ENCODE measurements at regions not wholly inside any gene's neighbourhood (a gene's known extent, or its start where the extent isn't known, plus 50 kb on each side); places are given as distances from the start of the nearest gene placed in this dataset.

DNA sequence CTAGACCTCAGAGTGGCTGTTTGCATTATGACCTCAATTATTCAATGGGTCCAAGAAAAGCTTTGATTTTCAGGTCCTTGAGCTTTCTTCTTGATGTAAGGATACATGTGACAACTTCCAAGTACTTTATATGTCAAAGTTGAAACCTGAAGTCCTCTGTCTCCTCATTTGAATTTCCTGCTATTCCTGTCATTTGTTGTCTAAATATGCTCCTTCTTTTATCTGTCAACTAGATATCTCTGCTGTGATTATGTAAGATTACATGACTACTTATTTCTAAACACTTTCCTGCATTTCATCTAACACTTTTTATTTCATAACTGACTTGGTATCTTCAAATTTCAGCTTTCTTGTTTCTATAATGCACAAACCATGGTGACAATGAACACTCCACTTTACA is 670.0 kb upstream of the FAM174A start:
- Histone ChIP-seq H3K27me3 (replicated peaks in 1 of 4; ENCODE audit: control insufficient read depth in 3 of 4, extremely low read depth in 1 of 4, insufficient read depth in 3 of 4, low read length in 3 of 4) (no peaks in the 10 kb centered on the region), H3K4me3 (ENCODE audit: extremely low read depth in 1 of 4, insufficient read depth in 2 of 4, low read depth in 3 of 4, low read length in 4 of 4) (no peak overlapping the region), H4K91ac (replicated peaks; ENCODE audit: insufficient read length, low read length) (no peak overlapping the region), H3K4ac (replicated peaks; ENCODE audit: insufficient read length, low read depth, low read length) (no peak overlapping the region), H3K36me3 (ENCODE audit: control insufficient read depth in 2 of 4, insufficient read depth in 4 of 4, low read length in 3 of 4) (no peaks in the 10 kb centered on the region), H2AFZ (ENCODE audit: low read length) (no peak overlapping the region), H3K4me1 (replicated peaks in 1 of 4; ENCODE audit: control insufficient read depth in 3 of 4, insufficient read depth in 4 of 4, low read length in 3 of 4) (no peaks in the 10 kb centered on the region), H2BK5ac (ENCODE audit: low read depth, low read length) (no peak overlapping the region), H3K23me2 (ENCODE audit: low read depth, low read length) (no peaks in the 10 kb centered on the region), H4K5ac (ENCODE audit: insufficient read length, low read depth, low read length) (no peak overlapping the region), H3K9ac (replicated peaks in 1 of 4; ENCODE audit: extremely low read depth in 1 of 4, low read depth in 3 of 4, low read length in 3 of 4) (no peak overlapping the region), H3K79me1 (ENCODE audit: low read depth, low read length) (no peaks in the 10 kb centered on the region), H3K56ac (replicated peaks; ENCODE audit: insufficient read length, low read depth, low read length) (no peak overlapping the region), H4K8ac (ENCODE audit: extremely low read depth, insufficient read depth, low read length) (no peak overlapping the region), H4K20me1 (replicated peaks in 1 of 2; ENCODE audit: control insufficient read depth in 1 of 2, insufficient read depth in 2 of 2, low read length in 2 of 2) (no peaks in the 10 kb centered on the region), H3K14ac (ENCODE audit: insufficient read length) (no peak overlapping the region), H2AK5ac (ENCODE audit: low read depth, low read length) (no peak overlapping the region), H3K79me2 (ENCODE audit: control insufficient read depth in 1 of 2, insufficient read depth in 2 of 2, low read length in 2 of 2) (no peaks in the 10 kb centered on the region), H3K18ac (ENCODE audit: extremely low read depth, low read length) (no peak overlapping the region), H2BK12ac (ENCODE audit: low read depth, low read length) (no peak overlapping the region), H2BK20ac (ENCODE audit: low read length) (no peak overlapping the region), H2BK15ac (ENCODE audit: low read length) (no peak overlapping the region), H3K4me2 (ENCODE audit: insufficient read depth in 1 of 2, low read depth in 2 of 2, low read length in 2 of 2) (no peak overlapping the region), H3K27ac (ENCODE audit: low read depth, low read length) (no peak overlapping the region), H3K23ac (ENCODE audit: insufficient read length) (no peak overlapping the region), H3K9me3 (ENCODE audit: insufficient read depth in 2 of 2, low read depth in 1 of 2, low read length in 1 of 2) (no peaks in the 10 kb centered on the region), H2BK120ac (replicated peaks; ENCODE audit: low read depth, low read length) (no peak overlapping the region)
- TF ChIP-seq SP4 (IDR thresholded peaks at IDR 0.05; ENCODE audit: low read length) (no peak), EZH2 (IDR thresholded peaks at IDR 0.05; ENCODE audit: low read depth, low read length, severe bottlenecking) (no peak)
- POLR2A ChIA-PET (ENCODE audit: partially characterized antibody) = no interaction called here
- no peak for DNase-seq (ENCODE audit: low read depth in 1 of 2, low spot score in 2 of 2)
- no peak for FAIRE-seq
- CTCF ChIA-PET (ENCODE audit: partially characterized antibody) = no interaction called here

Data from H1 (cell line).